GM18505 (cell line): ENCODE measurements at regions not wholly inside any gene's neighbourhood (a gene's known extent, or its start where the extent isn't known, plus 50 kb on each side); places are given as distances from the start of the nearest gene placed in this dataset.
"Not testable (repeated sequence)": the region's sequence is repeated elsewhere in the genome, so short reads cannot be mapped to it uniquely, and the experiment has no call there.

Source experiments
- ATAC-seq: cut with Tn5 transposase; IDR thresholded peaks from one replicate; pipeline ENCODE4 v1.9.1; 2021; ENCODE audit not compliant: unreplicated experiment
- POLR2A ChIP-seq: IDR thresholded peaks from 4 replicates; pipeline ENCODE4 v1.6.1; 2011; ENCODE audit warnings: borderline replicate concordance; ENCODE audit not compliant: insufficient read depth, insufficient read length; ENCODE audit errors: extremely low read depth

- no peak for TF ChIP-seq POLR2A
- peak; percentile 69 for ATAC-seq
Observed at GRCh38 chr7:51430480-51431086, 114.0 kb upstream of the COBL start.

- no peak for ATAC-seq
Observed at GRCh38 chr7:51428217-51428887, 111.7 kb upstream of the COBL start.

GRCh38 chr7:51426163-51426562 lies 109.6 kb upstream of the COBL start:
- no peak for ATAC-seq
- TF ChIP-seq POLR2A, result no peak

More at GRCh38 chr7:51428217-51428887, 111.7 kb upstream of the COBL start:
- TF ChIP-seq POLR2A, result no peak

GRCh38 chr7:51409934-51410333 lies 93.3 kb upstream of the COBL start:
- ATAC-seq, result not testable (repeated sequence)

- ATAC-seq, result not testable (repeated sequence)
Observed at GRCh38 chr7:51397608-51398007, 81.0 kb upstream of the COBL start.

GRCh38 chr7:51393003-51393402 lies 76.4 kb upstream of the COBL start:
- not testable (repeated sequence) for ATAC-seq

GRCh38 chr7:51389952-51390351 lies 73.3 kb upstream of the COBL start:
- not testable (repeated sequence) for ATAC-seq

GRCh38 chr7:51389216-51389812 lies 72.7 kb upstream of the COBL start:
- not testable (repeated sequence) for ATAC-seq

GRCh38 chr7:51388241-51388640 lies 71.6 kb upstream of the COBL start:
- not testable (repeated sequence) for ATAC-seq

- not testable (repeated sequence) for ATAC-seq
Observed at GRCh38 chr7:51386806-51387568, 70.4 kb upstream of the COBL start.

GRCh38 chr7:51386184-51386583 lies 69.6 kb upstream of the COBL start:
- ATAC-seq, result not testable (repeated sequence)

- not testable (repeated sequence) for ATAC-seq
Observed at GRCh38 chr7:51382243-51382642, 65.6 kb upstream of the COBL start.

GRCh38 chr7:51376420-51377092 lies 59.9 kb upstream of the COBL start:
- ATAC-seq, result no peak
- no peak for TF ChIP-seq POLR2A

- no peak for TF ChIP-seq POLR2A
- no peak for ATAC-seq
Observed at GRCh38 chr7:51374936-51375335, 58.3 kb upstream of the COBL start.

GRCh38 chr7:51373607-51374006 lies 57.0 kb upstream of the COBL start:
- ATAC-seq, result not testable (repeated sequence)
